Activated CD4-positive, alpha-beta T cell treated with anti-CD3 and anti-CD28 coated beads, Interleukin-2, Interleukin-4, amounts not matched to agents 100 ng/mL and 50 ng/mL, durations not matched to agents 16 hours and 8 hours (primary cell): ENCODE measurements at regions not wholly inside any gene's neighbourhood (a gene's known extent, or its start where the extent isn't known, plus 50 kb on each side); places are given as distances from the start of the nearest gene placed in this dataset.

Experiments
- DNase-seq: peaks from one replicate; pipeline ENCODE4 v3.0.0-alpha.2; 2020; ENCODE audit warnings: low spot score

DNA sequence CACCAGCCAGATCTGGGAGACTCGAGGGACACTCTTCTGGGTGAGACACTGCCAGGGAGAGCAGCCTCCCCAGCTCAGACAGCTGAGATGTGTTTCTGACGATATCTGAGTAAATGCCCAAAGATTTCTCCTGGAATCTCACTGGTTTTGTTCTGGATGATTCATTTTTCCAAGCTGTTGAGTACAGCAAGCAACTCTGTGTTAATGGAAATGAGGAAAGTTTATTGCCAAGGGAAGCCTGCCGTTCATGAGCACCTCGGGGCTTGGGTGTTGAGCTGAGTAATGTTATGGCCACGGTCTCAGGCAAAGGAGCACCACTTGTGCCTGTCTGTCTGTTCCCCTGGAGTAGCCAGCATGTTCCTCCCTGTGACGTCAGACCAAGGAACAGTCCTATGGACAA lies 1132.4 kb downstream of the BRD1 start:
- DNase-seq: no peak

GRCh38 chr22:48694296-48694883 lies 1133.3 kb downstream of the BRD1 start:
- DNase-seq: no peak

- DNase-seq: no peak
These were observed 1134.1 kb downstream of the BRD1 start for GRCh38 chr22:48693377-48694135.

GRCh38 chr22:48692734-48693376 lies 1134.8 kb downstream of the BRD1 start:
- no peak for DNase-seq

- no peak for DNase-seq
These were observed 1136.2 kb downstream of the BRD1 start for GRCh38 chr22:48691431-48691851.

DNA sequence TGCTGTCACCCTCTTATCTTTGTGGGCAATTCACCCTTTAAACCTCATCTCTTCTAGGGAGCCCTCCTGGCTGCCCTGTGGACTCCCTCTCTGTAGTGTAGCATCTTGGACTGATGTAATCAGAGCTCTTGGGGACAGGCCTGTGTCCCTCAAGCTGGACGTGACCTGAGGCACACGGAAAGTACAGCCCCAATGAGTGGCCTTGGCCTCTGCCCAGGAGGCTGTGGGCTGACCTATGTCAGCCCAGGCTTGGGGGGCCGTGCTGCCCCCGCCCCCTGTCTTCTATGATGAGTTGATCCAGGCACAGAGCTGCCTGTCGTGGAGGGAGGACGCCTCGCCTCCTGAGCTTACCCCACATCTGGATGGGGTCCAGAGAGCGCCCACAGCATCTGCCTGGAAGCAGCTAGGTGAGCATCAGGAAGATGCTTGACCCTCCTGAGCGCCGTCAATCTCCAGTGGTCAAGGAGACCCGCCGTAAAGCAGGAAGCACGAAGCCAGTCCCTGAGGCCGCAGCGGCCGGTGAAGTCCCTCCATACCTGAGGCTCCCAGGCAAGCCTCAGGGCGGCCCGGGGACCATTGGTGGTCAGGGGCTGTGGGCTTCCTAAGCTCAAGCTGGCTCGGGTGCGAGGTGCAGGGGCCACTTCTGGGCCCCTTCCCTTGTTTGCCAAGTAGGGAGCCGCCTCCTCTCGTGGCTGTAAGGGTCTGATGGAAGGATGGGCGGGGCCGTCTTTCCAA lies 1136.9 kb downstream of the BRD1 start:
- DNase-seq: no peak

GRCh38 chr22:48689206-48689605 lies 1138.5 kb downstream of the BRD1 start:
- no peak for DNase-seq

DNA sequence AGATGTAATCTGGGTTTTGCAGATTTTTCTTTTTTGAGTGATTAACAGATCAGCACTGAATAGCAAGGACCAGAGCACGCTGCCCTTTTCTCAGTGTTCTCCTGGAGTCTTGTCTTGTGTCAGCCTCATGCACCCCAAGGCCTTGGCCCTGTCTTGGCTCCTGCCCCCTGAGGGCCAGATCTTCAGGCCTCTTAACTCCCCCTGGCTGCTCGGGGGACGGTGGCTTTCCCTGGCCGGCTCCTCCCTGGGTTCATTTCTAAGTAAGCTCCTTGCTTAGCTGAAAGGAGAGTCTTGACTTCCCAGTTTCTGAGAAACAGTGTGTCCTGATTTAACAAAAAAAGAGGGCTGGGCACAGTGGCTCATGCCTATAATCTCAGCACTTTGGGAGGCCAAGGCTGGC lies 1139.3 kb downstream of the BRD1 start:
- no peak for DNase-seq

GRCh38 chr22:48687606-48688005 lies 1140.1 kb downstream of the BRD1 start:
- no peak for DNase-seq

GRCh38 chr22:48686694-48687302 lies 1140.9 kb downstream of the BRD1 start:
- no peak for DNase-seq

DNA sequence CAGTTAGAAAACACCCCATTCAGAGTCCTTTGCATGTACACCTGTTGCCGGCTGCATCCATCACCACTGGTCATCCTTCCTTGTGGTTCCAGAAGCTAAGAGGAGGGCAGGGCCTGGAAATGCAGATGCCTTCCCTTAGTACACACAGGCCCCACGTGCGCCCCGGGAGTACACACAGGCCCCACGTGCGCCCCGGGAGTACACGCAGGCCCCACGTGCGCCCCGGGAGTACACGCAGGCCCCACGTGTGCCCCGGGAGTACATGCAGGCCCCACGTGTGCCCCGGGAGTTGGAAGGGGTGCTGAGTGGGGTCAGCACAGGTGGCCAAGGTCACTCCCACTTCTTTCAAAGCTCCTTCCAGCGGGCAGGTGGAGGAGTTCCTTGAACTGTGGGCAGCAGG lies 1141.9 kb downstream of the BRD1 start:
- DNase-seq: no peak

- DNase-seq: no peak
These were observed 1144.0 kb downstream of the BRD1 start for GRCh38 chr22:48683640-48684039.

- DNase-seq: no peak
These were observed 1145.2 kb downstream of the BRD1 start for GRCh38 chr22:48682504-48682903.

DNA sequence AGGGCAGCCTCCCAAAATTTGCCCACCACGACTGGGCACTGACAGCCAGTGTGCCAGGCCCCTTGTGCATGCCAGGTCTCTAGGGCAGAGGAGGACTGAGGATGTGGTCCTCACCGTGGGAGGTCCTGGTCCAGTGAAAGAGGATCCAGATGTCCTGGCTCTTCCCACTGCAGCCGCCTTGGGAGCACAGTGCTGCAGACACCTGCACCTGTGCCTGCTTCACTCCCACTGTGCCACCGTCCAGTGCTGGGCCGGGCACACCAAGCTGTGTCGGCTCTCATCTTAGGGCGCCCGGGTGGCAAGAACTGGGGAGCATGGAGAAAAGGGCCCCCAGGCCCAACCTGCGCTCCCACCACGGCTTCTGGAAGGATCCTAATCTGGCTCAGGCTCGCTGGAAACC lies 1147.1 kb downstream of the BRD1 start:
- no peak for DNase-seq

DNA sequence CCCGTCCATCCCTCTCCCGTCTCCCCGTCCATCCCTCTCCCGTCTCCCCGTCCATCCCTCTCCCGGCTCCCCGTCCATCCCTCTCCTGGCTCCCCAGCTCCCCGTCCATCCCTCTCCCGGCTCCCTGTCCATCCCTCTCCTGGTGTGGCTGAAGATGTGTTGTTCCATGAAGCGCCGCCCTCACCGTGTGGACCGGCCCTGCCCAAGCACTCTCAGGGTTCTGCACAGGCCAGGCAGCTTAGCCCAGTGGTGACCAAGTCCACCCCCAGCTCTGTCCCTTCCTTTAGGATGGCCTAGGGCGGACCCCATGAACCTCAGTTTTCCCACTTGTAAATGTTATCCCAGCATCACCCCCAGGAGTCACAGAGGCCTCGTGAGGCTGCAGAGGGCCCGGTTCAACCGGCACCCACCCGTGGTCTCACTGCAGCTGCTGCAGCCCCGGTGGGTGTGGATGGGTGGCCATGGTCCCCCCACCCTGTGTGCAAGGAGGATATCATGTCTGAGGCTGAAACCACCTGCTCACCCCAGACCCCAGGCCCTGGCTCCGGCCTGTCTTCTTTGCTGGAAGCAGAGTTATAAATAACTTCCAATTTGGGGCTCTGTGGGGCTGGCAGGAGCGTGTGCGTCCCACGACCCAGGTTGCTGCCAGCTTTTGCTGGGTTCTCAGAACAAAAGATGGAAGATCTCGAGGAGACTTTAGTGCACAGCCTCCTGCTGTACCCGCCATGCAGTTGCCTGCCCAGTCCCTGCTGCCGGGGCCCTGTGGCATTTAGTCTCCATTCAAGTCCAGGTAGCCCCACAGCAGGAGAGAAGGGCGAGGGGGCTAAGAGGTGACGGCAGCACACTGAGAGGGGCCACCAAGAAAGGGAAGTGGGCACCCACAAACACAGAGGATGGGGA lies 1147.8 kb downstream of the BRD1 start:
- no peak for DNase-seq

GRCh38 chr22:48678171-48679135 lies 1149.2 kb downstream of the BRD1 start:
- no peak for DNase-seq

- no peak for DNase-seq
These were observed 1150.1 kb downstream of the BRD1 start for GRCh38 chr22:48677621-48678020.

- DNase-seq: no peak
These were observed 1150.5 kb downstream of the BRD1 start for GRCh38 chr22:48677168-48677520.

GRCh38 chr22:48676266-48677167 lies 1151.2 kb downstream of the BRD1 start:
- no peak for DNase-seq
